ENCODE measurements at regions not wholly inside any gene's neighbourhood (a gene's known extent, or its start where the extent isn't known, plus 50 kb on each side); places are given as distances from the start of the nearest gene placed in this dataset.

DNA sequence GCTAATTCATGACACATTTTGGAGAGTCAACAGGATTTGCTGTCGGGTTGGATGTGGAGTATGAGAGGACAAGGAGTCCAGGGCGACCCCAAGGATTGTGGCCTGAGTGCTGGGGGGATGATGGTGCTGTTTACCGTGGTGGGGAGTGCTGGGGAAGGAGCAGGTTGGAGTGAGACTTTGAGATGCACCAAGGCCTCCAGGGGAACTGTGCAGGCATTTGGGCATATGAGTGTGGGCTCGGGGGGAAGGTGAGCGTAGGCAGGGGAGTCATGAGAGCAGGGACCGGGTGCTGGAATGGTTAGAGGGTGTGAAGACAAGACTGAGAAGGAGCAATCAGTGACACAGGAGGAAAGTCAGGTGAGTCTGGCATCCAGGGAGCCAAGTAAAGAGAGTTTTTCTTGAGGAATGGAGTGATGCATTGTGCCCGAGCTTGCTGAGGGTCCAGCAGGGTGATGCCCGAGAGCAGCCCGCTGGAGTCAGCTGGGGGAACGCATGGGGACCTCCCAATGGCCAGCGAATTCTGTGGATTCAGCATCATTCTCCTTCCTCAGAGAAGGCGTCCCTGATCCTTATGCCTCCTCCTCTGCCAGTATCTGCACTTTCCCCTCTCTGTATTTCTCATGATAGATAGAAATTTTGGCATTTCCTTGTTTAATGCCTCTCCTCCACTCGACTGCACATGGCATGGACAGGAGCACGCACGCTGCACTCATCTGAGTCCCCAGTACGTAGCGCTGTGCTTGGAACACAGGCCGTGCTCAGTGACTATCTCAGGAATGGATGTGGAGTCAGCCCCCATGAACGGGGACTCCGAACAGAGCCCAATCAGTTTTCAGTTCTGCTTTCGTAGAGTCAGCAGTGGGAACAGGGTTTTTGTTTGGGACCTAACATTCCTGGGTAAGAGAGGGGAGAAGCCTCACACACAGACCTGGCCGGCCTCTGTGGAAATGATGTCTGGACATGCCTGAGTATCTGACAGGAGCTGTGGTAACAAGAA lies 52.1 kb upstream of the ETV3 start:
- DNase-seq (ENCODE audit: low read depth in 2 of 2) = no peak

DNA sequence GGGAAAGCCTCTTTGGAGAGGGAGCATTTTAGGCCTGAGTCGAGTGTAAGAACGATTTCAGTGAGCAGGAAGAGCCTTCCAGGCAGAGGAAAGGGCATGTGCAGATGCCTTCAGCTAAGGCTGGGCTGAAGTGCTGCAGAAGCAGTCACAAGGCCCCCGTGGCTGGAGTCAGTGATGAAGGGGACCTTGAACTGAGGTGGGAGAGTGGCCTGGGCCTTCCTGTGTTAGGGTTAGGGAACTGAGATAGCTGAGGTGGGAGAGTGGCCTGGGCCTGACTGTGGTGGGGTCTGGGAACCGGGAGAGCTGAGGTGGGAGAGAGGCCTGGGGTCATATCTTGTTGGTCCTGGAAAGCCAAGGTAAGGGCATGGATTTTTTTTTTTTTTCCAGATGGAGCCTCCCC lies 50.9 kb upstream of the ETV3 start:
- DNase-seq (ENCODE audit: low read depth in 2 of 2) = no peak

Data from activated CD4-positive, alpha-beta T cell treated with anti-CD3 and anti-CD28 coated beads for 24 hours (primary cell).